Ramos (cell line): ENCODE measurements at regions not wholly inside any gene's neighbourhood (a gene's known extent, or its start where the extent isn't known, plus 50 kb on each side); places are given as distances from the start of the nearest gene placed in this dataset.

Experiments
- in situ Hi-C: fragments of 300-500 bp; cut with MboI; formaldehyde crosslinking; loops from one replicate; pipeline ENCODE4 v1.14.3; 2022; ENCODE audit warnings: low sequenced_read_pairs; ENCODE audit not compliant: unreplicated experiment

DNA sequence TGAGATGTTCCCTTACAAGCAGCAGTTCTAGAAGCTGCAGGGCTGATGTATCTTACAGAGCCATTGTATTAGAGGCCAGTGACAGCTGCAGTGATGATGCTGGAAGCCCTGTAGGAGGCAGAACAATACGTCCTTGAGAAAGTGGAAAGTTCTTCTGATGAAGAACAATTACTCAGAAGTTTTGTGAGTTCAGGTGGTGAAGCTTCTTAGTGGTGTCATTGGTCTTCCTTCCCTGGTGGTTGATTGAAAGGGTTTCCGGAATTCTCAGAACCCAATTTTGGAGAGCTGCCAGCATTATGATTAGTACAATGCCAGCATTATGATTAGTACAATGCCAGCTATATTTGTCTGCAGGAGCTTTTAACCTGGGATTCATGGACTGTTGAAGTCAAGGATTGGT is 356.4 kb downstream of the MFSD1 start:
- in situ Hi-C loops, result no loop called here

DNA sequence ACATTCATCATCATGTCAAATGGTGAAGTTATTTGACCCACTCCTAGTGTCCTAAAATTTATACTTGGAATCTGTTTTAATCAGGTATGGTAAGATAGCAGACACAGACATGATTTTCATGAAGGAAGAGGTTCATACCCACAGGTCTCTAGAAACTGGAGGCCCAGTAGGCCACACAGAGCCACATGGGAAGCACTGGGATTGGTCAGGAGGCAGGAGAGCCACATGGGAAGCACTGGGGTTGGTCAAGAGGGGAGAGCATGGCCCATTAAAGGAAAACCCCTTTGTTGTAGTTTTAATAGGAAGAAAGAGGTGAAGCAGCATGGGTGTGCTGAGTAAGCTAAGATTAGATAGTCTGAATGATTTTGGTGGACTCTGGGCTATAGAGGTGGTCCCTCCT is 356.9 kb downstream of the MFSD1 start:
- in situ Hi-C loops, result no loop called here

DNA sequence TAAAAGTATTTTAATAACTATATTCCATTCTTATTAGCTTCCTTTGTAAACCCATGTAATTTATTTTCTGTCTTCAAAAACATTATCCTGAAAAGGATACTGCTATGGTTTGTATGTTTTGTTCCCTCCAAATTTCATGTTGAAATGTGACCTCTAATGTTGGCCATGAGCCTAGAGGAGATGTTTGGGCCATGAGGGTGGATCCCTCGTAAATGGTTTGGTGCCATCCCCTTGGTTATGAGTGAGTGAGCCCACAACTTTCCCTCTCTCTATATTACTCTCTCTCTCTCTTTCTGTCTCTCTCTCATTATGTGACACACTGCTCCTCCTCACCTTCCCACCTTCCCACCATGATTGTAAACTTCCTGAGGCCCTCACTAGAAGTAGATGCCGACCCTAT is 357.7 kb downstream of the MFSD1 start:
- in situ Hi-C loops, result no loop called here

DNA sequence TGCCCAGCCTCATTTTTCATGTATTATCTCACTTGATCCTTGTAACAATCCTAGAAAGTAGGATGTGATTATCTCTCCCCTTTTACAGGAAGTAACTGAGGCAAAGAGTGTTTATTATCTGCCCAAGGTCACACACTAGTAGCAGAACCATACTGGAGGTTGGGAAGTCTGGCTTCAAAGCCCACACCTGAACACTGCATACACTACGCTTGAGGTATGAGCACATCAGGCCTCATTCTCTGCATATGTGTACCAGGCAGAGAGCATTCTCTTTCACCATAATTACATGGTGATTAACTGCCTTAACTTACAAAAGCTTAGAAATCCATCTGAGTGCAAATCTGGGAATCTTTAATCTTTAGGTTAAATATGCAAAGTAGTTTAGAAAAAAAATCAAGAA is 361.8 kb downstream of the MFSD1 start:
- in situ Hi-C loops, result no loop called here

DNA sequence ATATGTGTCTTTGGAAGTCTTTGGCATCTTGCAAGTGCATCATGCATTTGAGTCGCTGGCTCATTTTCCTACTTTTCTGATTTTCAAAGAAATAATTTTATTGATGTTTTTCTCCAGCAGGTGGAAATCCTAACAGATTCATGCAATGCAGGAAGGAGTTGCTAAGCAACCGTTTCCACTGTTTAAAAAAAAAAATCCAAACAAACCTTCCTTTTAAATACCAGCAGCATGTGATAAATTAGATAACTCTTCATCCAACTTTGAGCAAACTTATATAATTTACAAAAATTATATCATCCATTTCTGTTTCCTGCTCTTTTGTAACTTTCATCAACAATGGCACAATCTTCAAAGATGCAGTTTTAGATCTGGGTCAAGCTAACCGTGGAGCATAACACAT is 364.1 kb downstream of the MFSD1 start:
- in situ Hi-C loops, result no loop called here

DNA sequence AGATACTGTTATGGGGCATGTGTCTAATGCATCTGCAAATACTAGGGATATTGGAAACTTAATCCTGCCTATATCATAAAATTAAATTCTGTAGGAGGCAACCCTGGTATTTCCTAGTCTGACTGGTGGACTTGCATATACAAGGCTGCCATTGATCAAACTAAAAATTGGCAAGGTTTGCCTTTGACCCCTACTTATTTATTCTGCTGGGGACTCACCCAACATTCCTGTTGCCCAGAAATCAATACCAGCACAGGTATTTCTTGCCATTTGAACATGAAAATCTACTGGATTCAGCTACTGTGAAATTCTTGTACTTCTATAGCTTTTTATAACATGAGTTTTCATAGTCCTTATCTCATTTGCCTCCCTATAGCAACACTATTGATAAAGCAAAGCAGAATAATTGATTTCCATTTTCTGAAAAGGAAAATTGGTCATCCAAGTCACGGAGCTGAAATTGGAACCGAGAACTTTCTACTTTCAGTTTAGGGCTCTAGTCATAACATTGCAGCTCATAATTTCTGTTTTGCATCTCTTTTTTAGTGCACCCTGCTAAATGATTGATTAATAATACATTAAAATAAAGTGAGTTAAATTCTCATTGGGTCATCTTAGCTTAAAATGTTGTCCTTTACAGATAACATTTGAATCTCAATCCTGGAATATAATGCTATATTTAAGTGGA is 365.2 kb downstream of the MFSD1 start:
- in situ Hi-C loops, result no loop called here

DNA sequence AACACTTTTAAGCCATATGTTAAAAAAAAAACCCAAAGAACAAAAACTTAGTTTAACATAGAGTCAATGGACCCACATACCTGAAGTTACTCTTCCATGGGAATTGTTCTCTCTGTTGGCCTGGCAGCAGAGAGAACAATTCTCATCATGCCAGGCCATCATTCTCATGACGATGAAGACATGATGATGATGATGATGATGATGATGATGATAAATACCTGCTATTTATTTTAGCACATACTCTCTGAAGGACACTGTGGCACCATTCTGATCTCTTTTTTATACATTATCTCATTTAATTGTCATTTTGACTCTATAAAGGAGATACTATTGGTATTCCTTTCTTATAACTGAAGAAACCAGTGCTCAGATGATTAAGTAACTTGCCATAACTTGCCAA is 366.9 kb downstream of the MFSD1 start:
- in situ Hi-C loops, result no loop called here

DNA sequence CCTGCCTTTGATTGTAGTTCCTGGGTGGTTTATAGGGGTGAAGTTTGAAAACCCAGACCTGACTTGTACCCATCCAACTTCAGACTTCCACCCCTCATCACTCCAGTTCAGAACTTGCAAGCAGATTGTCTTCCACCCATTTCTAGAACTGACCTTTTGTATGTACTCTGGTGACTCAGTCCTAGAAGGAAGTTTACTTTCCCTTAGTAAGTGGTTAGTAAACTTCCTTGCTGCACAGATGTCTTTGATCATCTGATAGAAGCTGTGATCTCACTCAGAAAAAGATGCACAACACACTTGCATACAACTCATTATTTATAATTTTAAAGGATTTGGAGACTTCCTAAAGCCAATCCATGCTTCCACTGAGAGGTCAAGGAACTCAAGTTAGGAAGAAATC is 368.0 kb downstream of the MFSD1 start:
- in situ Hi-C loops, result no loop called here

DNA sequence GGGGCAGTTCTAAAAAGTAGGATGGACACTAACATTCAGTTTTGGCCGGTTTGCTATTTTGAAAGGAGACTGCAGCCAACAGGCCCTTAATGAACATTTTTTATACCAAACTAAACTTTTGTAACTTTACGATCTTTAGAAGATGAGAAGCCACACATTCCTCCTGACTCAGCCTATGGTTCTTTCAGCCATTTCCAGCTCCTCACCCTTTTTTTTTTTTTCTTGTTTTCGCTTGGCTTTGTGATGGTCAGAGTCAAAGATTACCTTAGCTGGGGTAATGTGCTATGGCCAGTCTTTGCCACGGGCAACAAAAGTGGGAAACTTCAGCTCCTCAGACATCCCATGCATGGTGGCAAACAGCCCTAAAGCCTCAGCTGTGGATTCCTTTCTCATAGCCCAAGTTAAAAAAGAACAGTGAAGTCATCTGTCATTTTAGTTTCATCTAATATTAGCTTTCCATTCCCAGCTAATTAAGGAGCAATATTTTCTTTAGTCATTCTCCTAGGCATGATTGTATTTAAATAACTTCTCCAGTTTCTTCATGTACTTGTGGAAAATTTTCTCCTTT is 368.7 kb downstream of the MFSD1 start:
- in situ Hi-C loops, result no loop called here

DNA sequence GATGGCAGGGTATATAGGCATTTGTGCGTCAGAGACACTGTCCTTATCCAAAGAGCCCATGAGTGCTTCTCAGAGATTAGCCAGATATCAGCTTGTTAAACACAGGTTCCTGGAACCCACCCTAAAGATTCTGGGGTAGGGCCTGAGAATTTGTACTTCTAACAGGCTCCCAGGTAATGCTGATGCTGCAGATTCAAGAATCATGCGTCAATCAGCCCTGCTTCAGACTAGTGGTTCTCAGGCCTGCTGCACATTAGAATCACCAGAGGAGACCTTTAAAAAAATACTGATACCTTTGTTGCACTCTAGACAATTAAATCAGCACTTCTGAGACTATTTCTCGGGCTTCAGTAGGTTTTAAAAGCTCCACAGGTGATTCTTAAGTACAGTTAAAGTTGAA is 369.5 kb downstream of the MFSD1 start:
- in situ Hi-C loops, result no loop called here

DNA sequence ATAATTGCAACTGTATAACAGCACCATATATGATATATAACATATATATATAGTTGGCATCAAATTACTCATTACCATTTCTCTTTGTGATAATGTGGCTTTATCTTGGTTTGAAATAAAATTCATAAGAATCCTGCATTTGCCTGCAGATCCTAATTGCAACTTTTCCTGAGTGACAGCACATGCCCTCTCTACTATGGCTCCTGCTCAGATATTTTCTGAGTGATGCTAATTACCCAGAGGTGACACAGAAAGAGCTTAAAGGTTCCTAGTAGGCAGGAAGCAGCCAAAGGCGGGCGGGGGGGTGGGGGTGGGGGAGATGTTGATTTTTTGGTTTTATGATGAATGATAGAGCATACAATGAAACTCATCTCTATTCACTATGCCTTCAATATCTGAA is 370.6 kb downstream of the MFSD1 start:
- in situ Hi-C loops, result no loop called here

DNA sequence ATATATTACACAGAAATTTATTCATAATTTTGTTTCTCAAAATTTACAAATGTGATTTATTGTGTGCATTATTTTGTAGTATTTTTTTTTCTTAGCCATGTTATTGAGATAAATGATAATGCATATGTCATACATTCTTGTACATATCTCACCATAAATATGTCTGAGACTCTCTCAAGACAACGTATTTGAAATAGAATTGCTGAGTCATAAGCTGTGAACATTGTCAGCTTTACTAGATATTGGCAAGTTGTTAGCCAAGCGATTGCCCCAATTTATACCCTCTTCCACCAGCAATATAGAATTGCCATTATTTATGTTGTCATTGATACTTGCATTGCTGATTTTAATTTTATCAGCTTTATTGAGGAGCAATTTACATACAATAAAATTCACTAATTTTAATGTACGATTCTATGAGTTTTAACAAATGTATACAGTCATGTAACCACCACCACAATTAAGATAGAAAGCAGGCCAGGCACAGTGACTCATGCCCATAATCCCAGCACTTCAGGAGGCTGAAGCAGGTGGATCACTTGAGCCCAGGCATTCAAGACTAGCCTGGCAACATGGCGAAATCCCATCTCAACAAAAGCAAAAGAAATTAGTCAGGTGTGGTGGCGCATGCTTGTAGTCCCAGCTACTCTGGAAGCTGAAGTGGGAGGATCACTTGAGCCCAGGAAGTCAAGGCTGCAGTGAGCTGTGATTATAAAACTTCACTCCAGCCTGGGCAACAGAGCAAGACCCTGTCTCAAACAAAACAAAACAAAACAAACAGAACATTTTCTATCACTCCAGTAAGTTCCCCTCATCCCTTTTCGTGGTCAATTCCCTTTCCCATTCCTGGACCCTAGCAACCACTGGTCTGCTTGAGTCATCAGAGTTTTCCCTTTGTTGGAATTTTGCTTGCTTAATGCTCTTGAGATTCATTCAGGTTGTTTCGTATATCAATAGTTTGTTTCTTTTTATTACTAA is 373.1 kb downstream of the MFSD1 start:
- in situ Hi-C loops, result no loop called here

DNA sequence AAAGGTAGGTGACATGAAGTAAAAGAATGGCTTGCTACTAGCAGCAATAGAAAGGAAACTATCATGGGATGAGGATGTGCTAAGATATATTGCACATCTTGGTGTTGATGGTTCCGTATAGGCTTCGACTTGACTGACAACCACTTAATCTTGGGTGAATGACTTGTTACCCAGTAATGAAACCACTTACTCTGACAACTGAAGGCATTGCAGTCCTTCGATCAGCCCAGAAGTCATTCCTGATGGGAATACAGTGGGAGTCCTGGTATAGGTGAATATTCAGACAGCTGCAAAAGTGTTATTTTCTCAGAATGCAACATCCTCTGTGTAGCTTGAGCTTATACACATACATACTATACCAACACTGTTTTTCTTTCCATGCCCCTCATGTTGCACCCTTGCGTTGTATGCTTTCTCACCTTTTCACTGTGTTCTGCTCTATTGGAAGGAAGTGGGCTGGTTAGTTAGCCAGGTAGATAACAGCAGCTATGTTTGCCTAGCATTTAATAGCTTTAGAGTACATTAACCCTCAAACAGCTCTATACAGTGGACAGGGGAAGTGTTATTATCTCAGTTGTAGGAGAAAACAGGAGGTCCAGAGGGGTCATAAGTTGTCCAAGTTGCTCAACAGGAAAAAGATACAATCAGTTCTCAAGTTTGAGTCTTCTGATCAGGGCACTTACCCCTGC is 376.5 kb downstream of the MFSD1 start:
- in situ Hi-C loops, result no loop called here

DNA sequence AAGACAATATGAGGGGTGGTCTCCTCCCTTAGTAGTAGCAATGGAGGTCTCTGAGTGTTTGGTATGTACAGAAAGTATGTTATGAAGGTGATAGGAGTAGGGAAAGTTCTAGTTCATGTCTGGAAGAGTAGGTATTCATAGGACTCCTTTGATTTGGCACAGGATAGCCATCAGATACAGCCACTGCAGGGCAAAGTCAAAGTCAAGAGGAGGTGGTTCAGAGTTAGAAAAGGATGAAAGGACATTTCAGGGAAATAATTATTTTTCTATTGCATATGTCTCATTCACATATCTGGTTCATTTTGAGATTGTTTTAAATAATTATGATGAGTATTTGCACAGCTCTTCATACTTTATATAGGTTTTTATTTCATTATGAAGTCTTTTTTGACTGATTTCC is 381.1 kb downstream of the MFSD1 start:
- in situ Hi-C loops, result no loop called here

DNA sequence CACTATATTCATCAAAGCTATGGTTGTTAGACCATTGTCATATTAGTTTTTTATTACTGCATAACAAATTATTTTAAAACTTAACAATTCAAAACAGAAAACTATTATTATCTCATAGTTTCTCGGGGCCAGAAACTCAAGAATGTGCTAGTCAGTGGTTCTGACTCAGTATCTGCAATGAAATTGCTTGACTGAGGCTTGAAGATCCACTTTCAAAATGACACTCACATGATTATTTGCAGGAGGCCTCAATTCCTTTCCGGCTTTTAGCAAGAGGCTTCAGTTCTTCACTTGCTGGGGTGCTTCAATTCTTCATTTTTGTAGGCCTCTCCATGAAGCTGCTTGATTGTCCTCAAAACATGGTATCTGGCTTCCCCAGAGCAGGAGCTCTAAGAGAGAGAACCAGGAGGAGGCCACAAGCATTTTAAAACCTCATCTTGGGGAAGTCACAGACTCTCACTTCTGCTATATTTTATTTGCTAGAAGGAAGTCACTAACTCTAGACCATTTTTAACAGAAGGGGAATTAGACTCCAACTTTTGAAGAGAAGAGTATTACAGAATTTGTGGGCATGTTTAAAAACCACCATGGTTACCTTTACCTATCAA is 383.7 kb downstream of the MFSD1 start:
- in situ Hi-C loops, result no loop called here

DNA sequence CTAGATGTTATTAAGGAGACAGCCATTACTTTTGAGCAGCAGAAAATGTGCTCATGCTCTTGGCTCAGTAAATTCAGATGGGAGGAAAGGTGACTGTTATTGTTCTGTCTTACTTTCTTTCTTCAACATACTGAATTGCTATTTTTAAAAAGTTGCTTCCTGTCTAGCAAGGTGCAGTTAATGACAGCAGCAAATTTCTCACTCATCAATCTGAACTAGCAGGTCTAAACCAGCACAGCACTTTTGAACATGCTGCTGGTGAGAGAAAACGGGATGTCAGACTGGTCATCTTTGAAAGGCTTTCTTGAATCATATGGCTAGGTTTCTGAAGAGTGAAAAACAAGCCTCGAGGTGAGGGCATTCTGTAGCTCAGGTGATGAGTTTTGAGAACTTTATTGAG is 384.7 kb downstream of the MFSD1 start:
- in situ Hi-C loops, result no loop called here

DNA sequence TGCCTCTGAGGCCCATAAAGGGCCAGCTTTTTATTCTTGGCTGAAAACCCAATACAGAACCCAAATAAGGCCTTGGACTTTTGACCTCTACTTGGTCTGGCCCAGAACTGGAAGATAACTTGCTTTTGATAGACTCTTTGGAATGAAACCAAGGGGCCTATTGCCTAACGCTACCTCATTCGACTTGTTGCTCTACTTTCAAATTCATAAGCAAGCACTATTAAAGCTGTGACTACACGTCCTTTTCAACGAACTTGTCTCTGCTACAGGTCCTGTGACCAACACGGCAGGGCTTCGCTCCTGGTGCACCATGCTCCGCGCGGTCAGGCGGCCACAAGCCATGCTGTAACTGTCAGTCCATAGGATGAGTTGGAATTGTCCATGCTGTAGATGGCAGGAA is 385.4 kb downstream of the MFSD1 start:
- in situ Hi-C loops, result no loop called here

DNA sequence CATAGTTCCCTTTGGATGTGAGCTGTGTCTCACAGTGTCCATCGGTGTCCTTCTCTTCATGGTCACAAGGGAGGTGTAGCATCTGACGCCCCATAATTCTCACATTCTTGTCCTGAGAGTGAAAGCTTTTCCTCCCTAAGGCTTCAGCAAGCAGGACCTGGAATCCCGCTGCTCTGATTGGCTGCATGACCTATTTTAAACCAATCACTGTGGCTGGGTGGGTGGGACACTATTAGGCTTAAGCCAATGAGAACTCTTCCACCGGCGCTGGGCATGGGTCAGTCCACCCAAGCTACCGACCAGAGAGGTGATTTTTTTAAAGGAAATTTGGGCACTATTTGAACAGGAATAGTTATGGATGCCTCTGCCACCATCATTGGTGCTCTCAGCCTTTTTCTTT is 385.9 kb downstream of the MFSD1 start:
- in situ Hi-C loops, result no loop called here

DNA sequence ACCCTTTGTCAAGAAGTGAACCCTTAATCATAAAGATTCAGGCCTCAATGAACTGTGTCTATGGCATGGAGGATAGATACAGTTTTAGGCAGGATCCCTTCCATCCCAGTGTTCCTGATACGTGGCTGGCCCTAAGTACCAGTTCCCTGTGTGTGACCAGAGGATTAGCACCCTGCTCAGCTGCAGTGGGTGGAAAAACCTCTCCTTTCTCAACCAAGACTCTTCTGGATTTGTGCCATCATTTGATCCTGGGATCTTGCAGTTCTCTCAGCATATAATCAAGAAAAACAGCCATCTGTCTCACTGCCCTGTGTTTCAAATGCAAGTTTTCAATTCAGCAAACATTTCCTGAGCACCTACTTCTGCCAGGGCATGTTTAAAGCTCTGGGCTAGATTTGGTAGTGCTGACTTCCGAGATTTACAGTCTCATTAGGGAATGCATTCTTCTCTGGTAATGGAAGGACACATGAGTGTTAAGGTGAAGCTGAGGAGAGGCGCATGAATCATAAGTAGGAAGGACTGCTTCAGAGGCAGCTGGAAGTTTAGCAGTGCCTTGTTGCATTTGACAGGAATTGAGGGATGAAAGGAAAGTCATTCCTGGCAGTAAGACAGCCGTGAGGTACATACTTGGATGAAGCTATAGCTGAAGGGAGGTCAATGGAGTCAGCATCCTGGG is 388.3 kb downstream of the MFSD1 start:
- in situ Hi-C loops, result no loop called here

DNA sequence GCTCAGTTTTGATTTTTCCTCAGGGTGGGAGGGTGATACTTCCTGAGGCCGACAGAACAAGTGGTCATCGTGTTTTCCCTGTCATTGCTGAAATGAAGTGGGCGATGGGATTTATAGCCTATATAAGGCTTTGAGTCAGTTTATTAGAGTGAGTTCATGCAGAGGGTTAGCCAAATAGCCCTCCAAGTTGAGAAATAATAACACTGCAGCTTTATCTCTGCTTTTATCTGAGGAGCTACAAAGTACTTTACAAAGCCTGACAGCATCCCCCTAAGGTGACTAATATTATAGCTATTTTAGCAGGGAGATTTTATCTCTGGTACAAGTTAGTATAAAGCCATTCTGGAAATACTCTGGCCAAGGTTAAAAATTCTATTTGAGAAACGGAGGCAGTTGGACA is 389.6 kb downstream of the MFSD1 start:
- in situ Hi-C loops, result no loop called here
